Peyer's patch (tissue), 4 donors: ENCODE measurements at regions not wholly inside any gene's neighbourhood (a gene's known extent, or its start where the extent isn't known, plus 50 kb on each side); places are given as distances from the start of the nearest gene placed in this dataset.

ENCODE experiments used
- DNase-seq, 3 donors: peaks; one replicate each; pipeline ENCODE4 v3.0.0-alpha.2; 2017 to 2019
- H3K27ac ChIP-seq, 4 donors: fragments of 200-600 bp; sonication (generic); one replicate each; pipeline ENCODE4 v1.5.1; 2016 to 2019
- H3K27me3 ChIP-seq, 2 donors: fragments of 200-600 bp; sonication (generic); one replicate each; pipeline ENCODE4 v1.5.1; 2019
- H3K36me3 ChIP-seq, 3 donors: fragments of 200-600 bp; sonication (generic); one replicate each; pipeline ENCODE4 v1.5.1; 2016 to 2019
- H3K4me1 ChIP-seq, 4 donors: fragments of 200-600 bp; sonication (generic); one replicate each; pipeline ENCODE4 v1.5.1; 2016 to 2019
- H3K4me3 ChIP-seq, 4 donors: fragments of 200-600 bp; sonication (generic); 1 replicate in 3 of 4; 2 replicates in 1 of 4; pipeline ENCODE4 v1.5.1; 2016 to 2019; ENCODE audit warnings: mild to moderate bottlenecking in 1 of 4
- H3K9me3 ChIP-seq, 4 donors: fragments of 200-600 bp; sonication (generic); one replicate each; pipeline ENCODE4 v1.5.1; 2016 to 2019; ENCODE audit warnings: mild to moderate bottlenecking in 1 of 4
- POLR2A ChIP-seq, 2 donors: fragments of 450-650 bp; IDR thresholded peaks; one replicate each; pipeline ENCODE4 v1.5.1; 2017; ENCODE audit warnings: antibody characterized with exemption in 2 of 2, mild to moderate bottlenecking in 2 of 2, moderate library complexity in 2 of 2
- TF ChIP-seq, protein P1 (sequence below), 6 experiments: fragments of 450-650 bp in 4 of 6; fragments of 200-600 bp in 2 of 6; sonication (generic) in 1 of 6; IDR thresholded peaks; one replicate each; pipeline ENCODE4 v1.5.1; 2017 to 2019; ENCODE audit warnings: antibody characterized with exemption in 6 of 6, mild to moderate bottlenecking in 3 of 6, moderate library complexity in 1 of 6

DNA sequence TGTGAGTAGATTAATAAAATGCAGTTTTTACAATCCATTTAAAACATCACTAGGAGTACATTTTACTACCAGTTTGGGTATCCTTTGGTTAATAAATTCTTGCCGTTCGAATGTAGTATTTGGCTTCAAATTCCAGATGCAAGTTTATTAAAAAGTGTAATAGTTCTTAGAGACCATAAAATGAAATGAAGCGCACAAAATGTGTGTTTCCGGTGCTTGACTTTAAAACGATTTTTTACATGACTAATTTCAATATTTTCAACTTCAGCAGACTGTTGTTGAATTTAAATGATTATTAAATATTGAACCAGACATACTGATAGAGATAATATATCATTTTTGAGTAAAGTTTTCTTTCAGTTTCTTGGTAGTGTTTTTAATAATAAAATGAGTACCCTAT, 138.4 kb upstream of the NAALADL2 start:
- H3K4me3 ChIP-seq: no peak overlapping the region
- no peak for DNase-seq
- H3K36me3 ChIP-seq: no peaks in the 10 kb centered on the region
- H3K27ac ChIP-seq: no peak overlapping the region
- no peaks in the 10 kb centered on the region for H3K4me1 ChIP-seq
- TF ChIP-seq, protein P1, sequence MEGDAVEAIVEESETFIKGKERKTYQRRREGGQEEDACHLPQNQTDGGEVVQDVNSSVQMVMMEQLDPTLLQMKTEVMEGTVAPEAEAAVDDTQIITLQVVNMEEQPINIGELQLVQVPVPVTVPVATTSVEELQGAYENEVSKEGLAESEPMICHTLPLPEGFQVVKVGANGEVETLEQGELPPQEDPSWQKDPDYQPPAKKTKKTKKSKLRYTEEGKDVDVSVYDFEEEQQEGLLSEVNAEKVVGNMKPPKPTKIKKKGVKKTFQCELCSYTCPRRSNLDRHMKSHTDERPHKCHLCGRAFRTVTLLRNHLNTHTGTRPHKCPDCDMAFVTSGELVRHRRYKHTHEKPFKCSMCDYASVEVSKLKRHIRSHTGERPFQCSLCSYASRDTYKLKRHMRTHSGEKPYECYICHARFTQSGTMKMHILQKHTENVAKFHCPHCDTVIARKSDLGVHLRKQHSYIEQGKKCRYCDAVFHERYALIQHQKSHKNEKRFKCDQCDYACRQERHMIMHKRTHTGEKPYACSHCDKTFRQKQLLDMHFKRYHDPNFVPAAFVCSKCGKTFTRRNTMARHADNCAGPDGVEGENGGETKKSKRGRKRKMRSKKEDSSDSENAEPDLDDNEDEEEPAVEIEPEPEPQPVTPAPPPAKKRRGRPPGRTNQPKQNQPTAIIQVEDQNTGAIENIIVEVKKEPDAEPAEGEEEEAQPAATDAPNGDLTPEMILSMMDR (IDR thresholded peaks at IDR 0.05): no peak
- TF ChIP-seq POLR2A (IDR thresholded peaks at IDR 0.05): no peak
- no peaks in the 10 kb centered on the region for H3K9me3 ChIP-seq
- H3K27me3 ChIP-seq: no peaks in the 10 kb centered on the region

DNA sequence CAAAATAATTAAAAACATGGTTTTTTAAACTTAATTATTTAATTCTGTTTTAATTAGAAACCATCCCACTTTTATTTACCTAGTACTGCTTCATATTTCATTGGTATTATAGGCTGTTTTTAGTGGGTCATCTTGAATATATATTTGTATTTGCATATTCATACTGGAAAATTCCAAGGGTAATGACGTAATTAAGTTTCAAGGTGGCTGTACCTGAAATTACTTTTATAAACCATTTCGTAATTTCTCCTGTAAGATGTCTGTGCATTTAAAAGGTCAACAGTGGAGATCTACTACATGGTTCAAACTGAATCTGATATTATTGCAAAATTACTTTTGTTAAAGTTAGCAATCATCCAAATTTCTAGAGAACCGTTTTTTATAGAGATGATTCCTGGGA, 133.8 kb upstream of the NAALADL2 start:
- Histone ChIP-seq H3K9me3 (no peaks in the 10 kb centered on the region), H3K4me3 (no peak overlapping the region), H3K36me3 (no peaks in the 10 kb centered on the region), H3K27me3 (no peaks in the 10 kb centered on the region), H3K4me1 (no peaks in the 10 kb centered on the region), H3K27ac (no peak overlapping the region)
- TF ChIP-seq POLR2A (IDR thresholded peaks at IDR 0.05): no peak
- TF ChIP-seq, protein P1 (IDR thresholded peaks at IDR 0.05): no peak
- no peak for DNase-seq

GRCh38 chr3:174737966-174738365, 121.2 kb upstream of the NAALADL2 start:
- Histone ChIP-seq H3K4me3 (no peak overlapping the region), H3K36me3 (no peaks in the 10 kb centered on the region), H3K27me3 (no peaks in the 10 kb centered on the region), H3K4me1 (no peaks in the 10 kb centered on the region), H3K9me3 (no peaks in the 10 kb centered on the region), H3K27ac (no peak overlapping the region)
- TF ChIP-seq, protein P1 (IDR thresholded peaks at IDR 0.05): no peak
- no peak for TF ChIP-seq POLR2A (IDR thresholded peaks at IDR 0.05)
- DNase-seq: no peak

DNA sequence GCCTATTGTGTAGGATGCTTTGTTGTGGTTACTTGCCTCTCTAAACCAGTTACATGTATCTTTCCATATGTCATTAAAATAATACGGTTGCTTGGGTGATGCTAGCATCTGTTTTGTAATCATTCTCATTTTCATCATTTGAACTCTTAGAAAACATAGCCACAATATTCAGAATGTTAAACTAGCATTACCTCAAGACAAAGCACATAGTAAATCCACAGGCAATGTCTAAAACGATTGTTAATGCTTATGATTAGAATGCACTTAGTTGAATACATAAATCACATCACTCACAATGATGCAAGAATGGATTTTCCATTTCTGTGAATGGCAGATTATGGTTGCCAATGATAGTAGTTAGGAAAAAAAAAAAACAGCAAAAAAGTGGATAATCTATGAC, 110.0 kb upstream of the NAALADL2 start:
- DNase-seq: no peak
- H3K4me3 ChIP-seq: no peak overlapping the region

DNA sequence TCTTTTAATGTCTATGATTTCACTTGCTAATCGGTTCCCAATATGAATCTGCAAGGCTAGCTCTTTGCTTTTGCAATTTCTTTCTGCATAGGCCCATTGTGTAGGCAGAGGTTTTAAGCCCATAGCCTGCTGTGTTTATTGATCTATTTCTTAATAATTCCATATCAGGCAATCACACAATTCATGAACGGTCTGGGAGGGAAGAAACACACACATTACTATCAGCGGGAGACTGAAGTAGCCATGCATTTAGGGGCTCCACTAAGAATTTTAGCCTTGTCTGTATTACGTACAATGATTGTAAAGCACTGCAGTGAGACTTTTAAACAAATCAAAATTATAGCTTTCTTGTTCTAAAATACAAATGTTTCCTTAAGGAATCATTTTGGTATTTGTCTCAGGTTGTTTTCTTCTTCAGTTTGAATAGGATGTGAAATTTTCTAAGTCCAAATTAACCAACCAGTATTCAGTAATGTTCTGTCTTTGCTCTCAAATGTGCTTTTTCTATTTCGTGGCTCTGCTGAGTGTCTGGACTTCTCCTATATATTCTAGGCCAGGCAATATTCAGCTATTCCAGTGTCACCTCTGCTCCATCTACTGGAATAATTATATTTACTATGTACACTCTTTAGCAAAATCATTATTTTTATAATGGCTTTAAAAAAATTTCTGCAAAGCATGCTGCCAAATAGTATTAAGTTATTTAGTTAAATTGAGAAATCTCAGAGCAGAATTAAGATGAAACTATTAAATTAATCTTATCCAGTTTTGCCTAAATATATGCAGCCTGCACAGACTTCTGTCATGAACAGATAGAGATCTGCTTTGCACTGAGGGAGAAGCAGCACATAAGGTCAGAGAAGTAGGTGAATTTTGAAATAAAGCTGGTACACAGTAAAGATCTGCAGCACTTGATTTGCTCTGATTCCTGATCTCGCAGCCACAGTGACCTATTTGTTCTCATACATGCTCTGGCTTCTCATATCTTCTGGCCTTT, 103.0 kb upstream of the NAALADL2 start:
- H3K27ac ChIP-seq: no peak overlapping the region
- H3K4me1 ChIP-seq: no peaks in the 10 kb centered on the region
- no peaks in the 10 kb centered on the region for H3K36me3 ChIP-seq
- no peak for TF ChIP-seq POLR2A (IDR thresholded peaks at IDR 0.05)
- TF ChIP-seq, protein P1 (IDR thresholded peaks at IDR 0.05): no peak
- H3K4me3 ChIP-seq: no peak overlapping the region
- DNase-seq: no peak
- H3K27me3 ChIP-seq: no peaks in the 10 kb centered on the region
- H3K9me3 ChIP-seq: peaks cover 0 to 4% (median 0%) of the 10 kb centered on the region in 4 donors

More for the DNA sequence above, 110.0 kb upstream of the NAALADL2 start:
- no peaks in the 10 kb centered on the region for H3K36me3 ChIP-seq
- peaks cover 0 to 4% (median 0%) of the 10 kb centered on the region in 4 donors for H3K9me3 ChIP-seq
- no peak overlapping the region for H3K27ac ChIP-seq
- TF ChIP-seq, protein P1 (IDR thresholded peaks at IDR 0.05): no peak
- no peak for TF ChIP-seq POLR2A (IDR thresholded peaks at IDR 0.05)
- no peaks in the 10 kb centered on the region for H3K4me1 ChIP-seq
- H3K27me3 ChIP-seq: no peaks in the 10 kb centered on the region
